Neuronal stem cell (in vitro differentiated cells): ENCODE measurements at regions not wholly inside any gene's neighbourhood (a gene's known extent, or its start where the extent isn't known, plus 50 kb on each side); places are given as distances from the start of the nearest gene placed in this dataset.

Experiments
- DNase-seq: peaks from one replicate; pipeline ENCODE4 v3.0.0-alpha.2; 2013; ENCODE audit warnings: low spot score
- H2AFZ ChIP-seq: one replicate; pipeline ENCODE4 v1.6.1; 2013; ENCODE audit warnings: mild to moderate bottlenecking, low read length, inconsistent platforms
- H2AK5ac ChIP-seq: 2 replicates; pipeline ENCODE4 v1.6.1; 2013; ENCODE audit warnings: low read depth, mild to moderate bottlenecking, inconsistent platforms, low read length, moderate library complexity, mixed read lengths
- H2BK120ac ChIP-seq: 2 replicates; pipeline ENCODE4 v1.6.1; 2013; ENCODE audit warnings: low read depth, mild to moderate bottlenecking, inconsistent platforms, low read length, moderate library complexity, mixed read lengths
- H2BK12ac ChIP-seq: one replicate; pipeline ENCODE4 v1.6.1; 2013; ENCODE audit warnings: low read length, inconsistent platforms
- H2BK15ac ChIP-seq: 2 replicates; pipeline ENCODE4 v1.6.1; 2013; ENCODE audit warnings: mild to moderate bottlenecking, low read length, inconsistent platforms, mixed read lengths
- H2BK5ac ChIP-seq: one replicate; pipeline ENCODE4 v1.6.1; 2013; ENCODE audit warnings: inconsistent platforms, mild to moderate bottlenecking, low read length, moderate library complexity
- H3K14ac ChIP-seq: one replicate; pipeline ENCODE4 v1.6.1; 2013; ENCODE audit warnings: low read length, inconsistent platforms
- H3K18ac ChIP-seq: 2 replicates; pipeline ENCODE4 v1.6.1; 2013; ENCODE audit warnings: low read length, inconsistent platforms
- H3K23ac ChIP-seq: 2 replicates; pipeline ENCODE4 v1.6.1; 2013; ENCODE audit warnings: low read depth, mild to moderate bottlenecking, mixed read lengths, low read length, inconsistent platforms; ENCODE audit not compliant: poor library complexity
- H3K27ac ChIP-seq: replicated peaks from 3 replicates; pipeline ENCODE4 v1.5.1; 2013; ENCODE audit warnings: low read length, inconsistent platforms
- H3K27me3 ChIP-seq, 3 experiments: 2 replicates each; pipeline ENCODE4 v1.6.1; 2013; ENCODE audit warnings: low read length in 3 of 3, mild to moderate bottlenecking in 2 of 3, inconsistent platforms in 1 of 3, low read depth in 1 of 3, mixed read lengths in 1 of 3, moderate library complexity in 1 of 3; ENCODE audit not compliant: control insufficient read depth in 3 of 3, insufficient read depth in 3 of 3
- H3K36me3 ChIP-seq, 2 donors: replicated peaks in 1 of 2; 2 replicates each; pipeline ENCODE4 v1.6.1; 2013; ENCODE audit warnings: low read length in 2 of 2; ENCODE audit not compliant: control insufficient read depth in 2 of 2, insufficient read depth in 2 of 2
- H3K4ac ChIP-seq: 2 replicates; pipeline ENCODE4 v1.6.1; 2013; ENCODE audit warnings: inconsistent platforms, mild to moderate bottlenecking, low read length, moderate library complexity
- H3K4me1 ChIP-seq, 2 donors: 1 replicate in 1 of 2; 2 replicates in 1 of 2; pipeline ENCODE4 v1.6.1; 2013; ENCODE audit warnings: low read length in 2 of 2, low read depth in 1 of 2; ENCODE audit not compliant: control insufficient read depth in 2 of 2, insufficient read depth in 1 of 2
- H3K4me2 ChIP-seq: one replicate; pipeline ENCODE4 v1.6.1; 2013; ENCODE audit warnings: mild to moderate bottlenecking, low read length, inconsistent platforms; ENCODE audit not compliant: insufficient read depth, poor library complexity, severe bottlenecking
- H3K4me3 ChIP-seq, 2 donors: 2 replicates each; pipeline ENCODE4 v1.5.1; 2013; ENCODE audit warnings: low read length in 2 of 2, mild to moderate bottlenecking in 2 of 2, inconsistent platforms in 1 of 2, moderate library complexity in 1 of 2
- H3K79me1 ChIP-seq: one replicate; pipeline ENCODE4 v1.6.1; 2013; ENCODE audit warnings: low read depth, mild to moderate bottlenecking, inconsistent platforms, low read length, moderate library complexity
- H3K9ac ChIP-seq: one replicate; pipeline ENCODE4 v1.6.1; 2013; ENCODE audit warnings: mild to moderate bottlenecking, low read depth, low read length, inconsistent platforms; ENCODE audit not compliant: poor library complexity
- H3K9me3 ChIP-seq, 2 donors: replicated peaks in 1 of 2; 2 replicates each; pipeline versions ENCODE3 to v1.6.1; 2013; ENCODE audit warnings: low read length in 2 of 2, mild to moderate bottlenecking in 2 of 2, inconsistent platforms in 1 of 2, low read depth in 1 of 2, mixed read lengths in 1 of 2, moderate library complexity in 1 of 2; ENCODE audit not compliant: control insufficient read depth in 2 of 2, insufficient read depth in 1 of 2
- H4K8ac ChIP-seq: one replicate; pipeline ENCODE4 v1.6.1; 2013; ENCODE audit warnings: low read depth, mild to moderate bottlenecking, inconsistent platforms, low read length, moderate library complexity
- H4K91ac ChIP-seq: one replicate; pipeline ENCODE4 v1.6.1; 2013; ENCODE audit warnings: low read length, low read depth, mild to moderate bottlenecking, inconsistent platforms; ENCODE audit not compliant: poor library complexity
- WGBS, 2 donors: extraction: QIAGEN DNeasy Blood & Tissue Kit; methylation state at CpG; one replicate each; pipeline ENCODE4 v1.1.7; 2013; ENCODE audit warnings: missing lambda C conversion rate in 2 of 2, mixed read lengths in 1 of 2; ENCODE audit not compliant: insufficient read length in 2 of 2, insufficient replicate concordance in 1 of 2; ENCODE audit errors: extremely low coverage in 2 of 2; 5-methylcytosine and 5-hydroxymethylcytosine counted together

- Histone ChIP-seq H3K4ac (no peak overlapping the region), H3K36me3 (no peaks in the 10 kb centered on the region), H3K18ac (no peak overlapping the region), H3K9ac (no peak overlapping the region), H3K79me1 (no peaks in the 10 kb centered on the region), H4K8ac (no peak overlapping the region), H3K4me1 (peaks cover 0 to 8% of the 10 kb centered on the region in 2 donors), H2AFZ (no peak overlapping the region), H2BK5ac (no peak overlapping the region), H2BK15ac (no peak overlapping the region), H2BK12ac (no peak overlapping the region), H3K9me3 (peaks cover 0 to 4% of the 10 kb centered on the region in 2 donors), H3K14ac (no peak overlapping the region), H2AK5ac (no peak overlapping the region), H3K27ac (no peak overlapping the region), H2BK120ac (no peak overlapping the region), H3K4me2 (no peak overlapping the region), H3K4me3 (no peak overlapping the region), H4K91ac (no peak overlapping the region), H3K23ac (no peak overlapping the region), H3K27me3 (no peaks in the 10 kb centered on the region)
- no peak for DNase-seq
- WGBS, 2 donors, result no CpG with 5 or more reads among the region's 4 CpGs
Measured at GRCh38 chr17:13871261-13871660, 198.0 kb upstream of the COX10 start.

- H4K8ac ChIP-seq, result no peak overlapping the region
- no peak overlapping the region for H3K4me2 ChIP-seq
- no peak overlapping the region for H3K18ac ChIP-seq
- no peaks in the 10 kb centered on the region for H3K9me3 ChIP-seq
- no peaks in the 10 kb centered on the region for H3K36me3 ChIP-seq
- no peak overlapping the region for H3K27ac ChIP-seq
- H2BK5ac ChIP-seq, result no peak overlapping the region
- no peak overlapping the region for H2BK12ac ChIP-seq
- H4K91ac ChIP-seq, result no peak overlapping the region
- H2BK120ac ChIP-seq, result no peak overlapping the region
- H3K4me1 ChIP-seq, result peaks cover 0 to 6% of the 10 kb centered on the region in 2 donors
- no peak overlapping the region for H3K4me3 ChIP-seq
- no peak overlapping the region for H2AFZ ChIP-seq
- DNase-seq, result no peak
- H3K27me3 ChIP-seq, result no peaks in the 10 kb centered on the region
- H3K79me1 ChIP-seq, result no peaks in the 10 kb centered on the region
- no peak overlapping the region for H3K14ac ChIP-seq
- H3K9ac ChIP-seq, result no peak overlapping the region
- no peak overlapping the region for H2AK5ac ChIP-seq
- H2BK15ac ChIP-seq, result no peak overlapping the region
- no peak overlapping the region for H3K4ac ChIP-seq
- WGBS, 2 donors, result no CpG with 5 or more reads among the region's 3 CpGs
- no peak overlapping the region for H3K23ac ChIP-seq
Measured at GRCh38 chr17:13874134-13874533, 195.2 kb upstream of the COX10 start.

- H4K8ac ChIP-seq, result no peak overlapping the region
- H3K36me3 ChIP-seq, result no peaks in the 10 kb centered on the region
- no peaks in the 10 kb centered on the region for H3K4me1 ChIP-seq
- H3K27me3 ChIP-seq, result no peaks in the 10 kb centered on the region
- H3K27ac ChIP-seq, result no peak overlapping the region
- H3K18ac ChIP-seq, result no peak overlapping the region
- H3K4me2 ChIP-seq, result no peak overlapping the region
- no peaks in the 10 kb centered on the region for H3K79me1 ChIP-seq
- no peak overlapping the region for H2AK5ac ChIP-seq
- no peak overlapping the region for H2BK120ac ChIP-seq
- no peak overlapping the region for H4K91ac ChIP-seq
- H2AFZ ChIP-seq, result no peak overlapping the region
- WGBS, 2 donors, result no CpG with 5 or more reads among the region's 1 CpG
- no peak overlapping the region for H3K14ac ChIP-seq
- DNase-seq, result no peak
- H2BK12ac ChIP-seq, result no peak overlapping the region
- H2BK5ac ChIP-seq, result no peak overlapping the region
- no peak overlapping the region for H2BK15ac ChIP-seq
- no peak overlapping the region for H3K4ac ChIP-seq
- no peak overlapping the region for H3K4me3 ChIP-seq
- H3K23ac ChIP-seq, result no peak overlapping the region
- H3K9me3 ChIP-seq, result no peaks in the 10 kb centered on the region
- no peak overlapping the region for H3K9ac ChIP-seq
Measured at GRCh38 chr17:13874817-13875216, 194.5 kb upstream of the COX10 start.

GRCh38 chr17:13879961-13880466, 189.3 kb upstream of the COX10 start:
- no peak overlapping the region for H3K27ac ChIP-seq
- no peaks in the 10 kb centered on the region for H3K36me3 ChIP-seq
- no peak overlapping the region for H3K23ac ChIP-seq
- DNase-seq, result no peak
- no peak overlapping the region for H3K4ac ChIP-seq
- peaks cover 0 to 3% of the 10 kb centered on the region in 2 donors for H3K9me3 ChIP-seq
- H2AFZ ChIP-seq, result no peak overlapping the region
- H2BK120ac ChIP-seq, result no peak overlapping the region
- no peaks in the 10 kb centered on the region for H3K27me3 ChIP-seq
- no peak overlapping the region for H2AK5ac ChIP-seq
- no peak overlapping the region for H4K91ac ChIP-seq
- no peak overlapping the region for H4K8ac ChIP-seq
- H3K9ac ChIP-seq, result no peak overlapping the region
- no peaks in the 10 kb centered on the region for H3K4me1 ChIP-seq
- no peak overlapping the region for H3K4me3 ChIP-seq
- no peak overlapping the region for H2BK15ac ChIP-seq
- no peaks in the 10 kb centered on the region for H3K79me1 ChIP-seq
- H2BK5ac ChIP-seq, result no peak overlapping the region
- H3K18ac ChIP-seq, result no peak overlapping the region
- H3K14ac ChIP-seq, result no peak overlapping the region
- no CpG with 5 or more reads among the region's 5 CpGs for WGBS, 2 donors
- no peak overlapping the region for H3K4me2 ChIP-seq
- no peak overlapping the region for H2BK12ac ChIP-seq
